ENCODE measurements at regions not wholly inside any gene's neighbourhood (a gene's known extent, or its start where the extent isn't known, plus 50 kb on each side); places are given as distances from the start of the nearest gene placed in this dataset.

DNA sequence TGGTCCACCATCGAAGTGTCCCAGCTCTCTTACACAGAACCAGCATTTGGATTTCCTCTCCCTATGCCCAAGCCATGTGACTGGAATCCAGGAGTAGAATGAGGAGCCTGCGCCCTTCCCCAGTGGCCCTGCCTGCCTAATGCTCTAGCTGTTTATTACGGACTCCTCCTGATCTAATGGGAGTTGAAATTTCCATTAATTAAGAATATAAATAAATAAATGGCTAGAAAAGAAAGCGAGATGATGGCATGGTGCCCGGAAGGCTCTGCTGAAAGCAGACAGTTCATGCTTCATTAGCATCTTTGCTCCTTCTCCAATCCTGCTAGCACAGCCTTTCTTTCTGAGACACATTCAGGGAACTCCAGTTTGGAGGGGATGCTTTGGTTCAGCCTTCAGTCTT, 216.2 kb downstream of the SEC16B start:
- no peak overlapping the region for H3K27ac ChIP-seq (ENCODE audit: low read length)
- H3K36me3 ChIP-seq (ENCODE audit: low read depth, low read length): no peaks in the 10 kb centered on the region
- intact Hi-C loops (cut with micrococcal nuclease): no loop called here
- no peaks in the 10 kb centered on the region for H3K79me2 ChIP-seq (ENCODE audit: low read length)
- DNase-seq (no peak), ATAC-seq (no peak)
- H3K4me2 ChIP-seq (ENCODE audit: low read length): no peak overlapping the region
- H2AFZ ChIP-seq (ENCODE audit: low read length): no peak overlapping the region
- no peaks in the 10 kb centered on the region for H4K20me1 ChIP-seq (ENCODE audit: low read length)
- no peak overlapping the region for H3K9ac ChIP-seq (ENCODE audit: low read length)
- BruUV-seq (replicated peaks): no TSS peak
- no peaks in the 10 kb centered on the region for H3F3A ChIP-seq (ENCODE audit: low read length, unreplicated experiment)
- no peaks in the 10 kb centered on the region for H3K9me3 ChIP-seq (ENCODE audit: low read length)
- H3K4me3 ChIP-seq (ENCODE audit: low read length): no peak overlapping the region
- H3K9me2 ChIP-seq (replicated peaks; ENCODE audit: low read length): no peaks in the 10 kb centered on the region
- H3K27me3 ChIP-seq (ENCODE audit: low read length): peaks cover 8% of the 10 kb centered on the region; the same call in 1 of the 2 replicates
- no peak for TF ChIP-seq EZH2phosphoT487 (IDR thresholded peaks at IDR 0.05; ENCODE audit: borderline replicate concordance, low read length)
- TF ChIP-seq, protein P1, sequence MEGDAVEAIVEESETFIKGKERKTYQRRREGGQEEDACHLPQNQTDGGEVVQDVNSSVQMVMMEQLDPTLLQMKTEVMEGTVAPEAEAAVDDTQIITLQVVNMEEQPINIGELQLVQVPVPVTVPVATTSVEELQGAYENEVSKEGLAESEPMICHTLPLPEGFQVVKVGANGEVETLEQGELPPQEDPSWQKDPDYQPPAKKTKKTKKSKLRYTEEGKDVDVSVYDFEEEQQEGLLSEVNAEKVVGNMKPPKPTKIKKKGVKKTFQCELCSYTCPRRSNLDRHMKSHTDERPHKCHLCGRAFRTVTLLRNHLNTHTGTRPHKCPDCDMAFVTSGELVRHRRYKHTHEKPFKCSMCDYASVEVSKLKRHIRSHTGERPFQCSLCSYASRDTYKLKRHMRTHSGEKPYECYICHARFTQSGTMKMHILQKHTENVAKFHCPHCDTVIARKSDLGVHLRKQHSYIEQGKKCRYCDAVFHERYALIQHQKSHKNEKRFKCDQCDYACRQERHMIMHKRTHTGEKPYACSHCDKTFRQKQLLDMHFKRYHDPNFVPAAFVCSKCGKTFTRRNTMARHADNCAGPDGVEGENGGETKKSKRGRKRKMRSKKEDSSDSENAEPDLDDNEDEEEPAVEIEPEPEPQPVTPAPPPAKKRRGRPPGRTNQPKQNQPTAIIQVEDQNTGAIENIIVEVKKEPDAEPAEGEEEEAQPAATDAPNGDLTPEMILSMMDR (conservative IDR thresholded peaks at IDR 0.05; ENCODE audit: low read depth, low read length): no peak
- TF ChIP-seq EZH2 (IDR thresholded peaks at IDR 0.05; ENCODE audit: low read length, unreplicated experiment): no peak
- POLR2A ChIA-PET (ENCODE audit: unreplicated experiment): no interaction called here
- H3K4me1 ChIP-seq (ENCODE audit: insufficient read depth, low read length): no peaks in the 10 kb centered on the region
- CTCF ChIA-PET: no interaction called here

DNA sequence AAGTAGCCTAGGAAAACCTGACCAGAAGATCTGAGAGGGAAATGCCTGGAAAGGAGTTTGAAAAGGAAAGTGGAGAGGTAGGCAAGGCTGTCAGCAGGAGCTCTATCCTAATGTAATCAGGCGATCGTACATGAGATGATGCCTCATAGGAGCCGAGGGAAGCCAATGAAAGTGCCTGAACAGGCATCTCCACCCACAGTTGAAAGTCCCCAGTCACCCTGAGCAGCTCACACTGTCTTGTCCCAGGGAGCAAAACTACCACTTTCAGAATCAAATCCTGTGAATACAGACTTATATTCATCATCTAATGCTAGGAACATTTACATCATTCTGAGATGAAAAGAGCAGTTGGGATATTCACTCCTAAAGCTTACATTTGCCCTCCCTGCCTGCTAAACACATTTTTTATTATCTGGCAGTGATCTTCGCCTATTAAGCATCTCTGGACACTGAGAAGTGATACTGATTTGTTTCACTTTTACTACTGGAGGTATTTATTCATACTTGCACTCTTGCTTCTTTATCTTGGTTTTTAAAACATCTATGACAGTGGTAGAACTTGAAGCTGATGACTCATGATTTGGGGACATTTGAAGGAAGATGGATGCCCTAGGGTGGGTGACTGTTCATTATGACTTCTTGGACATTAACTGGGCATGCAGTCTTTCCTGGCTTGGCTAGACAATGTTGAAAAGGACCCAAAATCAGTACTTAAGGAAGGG, 221.6 kb downstream of the SEC16B start:
- H3K9ac ChIP-seq (ENCODE audit: low read length): no peak overlapping the region
- H2AFZ ChIP-seq (ENCODE audit: low read length): no peak overlapping the region
- POLR2A ChIA-PET (ENCODE audit: unreplicated experiment): no interaction called here
- DNase-seq (no peak), ATAC-seq (no peak)
- no peak overlapping the region for H3K4me2 ChIP-seq (ENCODE audit: low read length)
- intact Hi-C loops (cut with micrococcal nuclease): no loop called here
- H3F3A ChIP-seq (ENCODE audit: low read length, unreplicated experiment): no peaks in the 10 kb centered on the region
- no peaks in the 10 kb centered on the region for H3K79me2 ChIP-seq (ENCODE audit: low read length)
- H3K9me3 ChIP-seq (ENCODE audit: low read length): no peaks in the 10 kb centered on the region
- H3K9me2 ChIP-seq (replicated peaks; ENCODE audit: low read length): no peaks in the 10 kb centered on the region
- CTCF ChIA-PET: no interaction called here
- H4K20me1 ChIP-seq (ENCODE audit: low read length): no peaks in the 10 kb centered on the region
- TF ChIP-seq EZH2 (IDR thresholded peaks at IDR 0.05; ENCODE audit: low read length, unreplicated experiment) (no peak), EZH2phosphoT487 (IDR thresholded peaks at IDR 0.05; ENCODE audit: borderline replicate concordance, low read length) (no peak)
- TF ChIP-seq, protein P1 (conservative IDR thresholded peaks at IDR 0.05; ENCODE audit: low read depth, low read length): no peak
- no TSS peak for BruUV-seq (replicated peaks)
- H3K4me3 ChIP-seq (ENCODE audit: low read length): no peak overlapping the region
- no peaks in the 10 kb centered on the region for H3K4me1 ChIP-seq (ENCODE audit: insufficient read depth, low read length)
- no peak overlapping the region for H3K27ac ChIP-seq (ENCODE audit: low read length)
- H3K36me3 ChIP-seq (ENCODE audit: low read depth, low read length): no peaks in the 10 kb centered on the region
- no peaks in the 10 kb centered on the region for H3K27me3 ChIP-seq (ENCODE audit: low read length)

DNA sequence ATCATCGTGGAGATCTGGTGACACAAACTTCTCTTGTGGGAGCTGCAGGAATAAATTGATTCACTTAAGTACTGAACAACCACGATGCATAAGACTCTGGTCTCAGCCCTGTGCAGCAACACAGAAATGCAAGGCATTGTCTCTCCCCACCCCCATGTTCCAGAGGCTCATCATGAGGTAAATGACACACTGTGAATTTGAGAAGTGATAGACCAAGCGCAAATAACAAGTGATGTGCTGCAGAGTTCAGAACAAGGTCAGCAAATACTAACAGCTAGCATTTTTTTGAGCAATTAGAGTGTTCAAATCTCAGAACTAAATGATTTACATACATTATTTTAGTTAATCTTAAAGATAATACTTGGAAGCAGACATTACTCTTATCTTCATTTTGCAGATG, 223.7 kb downstream of the SEC16B start:
- H3K9me3 ChIP-seq (ENCODE audit: low read length): no peaks in the 10 kb centered on the region
- H4K20me1 ChIP-seq (ENCODE audit: low read length): no peaks in the 10 kb centered on the region
- H3K79me2 ChIP-seq (ENCODE audit: low read length): no peaks in the 10 kb centered on the region
- no peak overlapping the region for H3K4me3 ChIP-seq (ENCODE audit: low read length)
- ChIA-PET POLR2A (ENCODE audit: unreplicated experiment) (no interaction called here), CTCF (no interaction called here)
- intact Hi-C loops (cut with micrococcal nuclease): no loop called here
- BruUV-seq (replicated peaks): no TSS peak
- no peak overlapping the region for H2AFZ ChIP-seq (ENCODE audit: low read length)
- ATAC-seq (no peak), DNase-seq (no peak)
- H3K4me1 ChIP-seq (ENCODE audit: insufficient read depth, low read length): no peaks in the 10 kb centered on the region
- H3K27me3 ChIP-seq (ENCODE audit: low read length): no peaks in the 10 kb centered on the region; the same call in 1 of the 2 replicates
- TF ChIP-seq EZH2phosphoT487 (IDR thresholded peaks at IDR 0.05; ENCODE audit: borderline replicate concordance, low read length) (no peak), EZH2 (IDR thresholded peaks at IDR 0.05; ENCODE audit: low read length, unreplicated experiment) (no peak)
- TF ChIP-seq, protein P1 (conservative IDR thresholded peaks at IDR 0.05; ENCODE audit: low read depth, low read length): no peak
- no peaks in the 10 kb centered on the region for H3K9me2 ChIP-seq (replicated peaks; ENCODE audit: low read length)
- H3F3A ChIP-seq (ENCODE audit: low read length, unreplicated experiment): no peaks in the 10 kb centered on the region
- no peak overlapping the region for H3K4me2 ChIP-seq (ENCODE audit: low read length)
- H3K9ac ChIP-seq (ENCODE audit: low read length): no peak overlapping the region
- no peak overlapping the region for H3K27ac ChIP-seq (ENCODE audit: low read length)
- no peaks in the 10 kb centered on the region for H3K36me3 ChIP-seq (ENCODE audit: low read depth, low read length)

Measured in PC-3 (cell line).